COLO829 (cell line): ENCODE measurements at regions not wholly inside any gene's neighbourhood (a gene's known extent, or its start where the extent isn't known, plus 50 kb on each side); places are given as distances from the start of the nearest gene placed in this dataset.

ENCODE experiments used
- DNase-seq: peaks from one replicate; pipeline ENCODE4 v3.0.0; 2012; ENCODE audit warnings: low spot score

DNA sequence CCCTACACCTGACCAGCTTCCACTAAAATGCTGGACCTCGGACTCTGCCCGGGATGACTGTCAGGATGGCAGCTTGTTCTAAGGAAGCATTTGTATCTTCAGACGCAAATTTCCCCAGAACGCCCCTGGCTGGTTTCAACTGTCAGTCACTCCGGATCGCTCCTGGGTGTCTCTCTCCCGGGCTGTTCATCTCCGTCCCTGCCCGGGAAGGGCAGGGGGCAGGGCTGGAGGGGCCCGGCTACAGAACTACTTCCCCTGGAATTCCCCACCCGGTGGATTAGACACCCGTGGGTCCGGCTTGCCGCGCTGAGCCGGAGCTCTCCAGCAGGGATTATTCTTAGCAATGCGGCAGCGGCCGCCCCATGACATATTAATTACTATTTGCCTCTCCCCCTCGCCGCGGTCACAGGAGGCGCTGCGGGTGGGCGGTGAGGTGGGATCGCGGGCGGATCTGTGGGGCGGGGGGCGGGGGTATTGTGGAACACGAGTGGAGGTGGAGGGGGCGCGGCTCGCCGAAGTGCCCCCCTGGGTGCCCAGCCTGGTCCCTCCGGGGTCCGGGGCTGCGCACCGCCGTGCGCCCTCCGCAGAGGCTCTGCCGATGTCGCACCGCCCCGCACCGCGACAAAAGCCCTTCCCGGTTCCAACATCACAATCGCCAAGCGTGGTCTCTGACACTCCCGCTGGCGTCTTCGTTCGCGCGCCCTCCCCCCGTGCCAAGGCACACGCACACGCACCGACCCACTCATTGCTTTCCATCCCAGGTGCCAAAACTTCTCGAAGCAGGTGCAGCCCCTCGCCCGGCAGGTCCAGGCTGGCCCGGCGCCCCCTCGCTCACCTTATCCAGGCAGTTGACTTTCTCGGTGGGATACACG is 276.1 kb upstream of the NEBL start:
- no peak for DNase-seq

DNA sequence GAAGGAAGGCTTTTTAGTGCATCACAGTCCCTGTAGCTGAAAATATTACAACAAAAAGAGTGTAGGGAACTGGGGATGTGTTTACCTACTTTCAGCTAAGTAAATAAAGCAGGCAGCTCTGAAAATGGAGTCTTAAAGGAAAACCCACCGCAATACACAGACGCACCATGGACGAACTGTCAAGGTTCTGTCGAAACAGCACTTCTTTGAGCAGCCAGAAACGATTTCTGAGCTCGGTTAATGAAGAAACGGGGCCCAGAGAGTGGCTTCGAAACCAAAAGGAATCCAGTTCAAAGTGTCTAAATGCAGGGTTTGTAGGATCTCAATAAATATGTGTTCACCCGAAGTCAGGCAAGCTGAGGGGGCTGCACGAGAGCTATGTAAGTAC is 275.4 kb upstream of the NEBL start:
- no peak for DNase-seq

DNA sequence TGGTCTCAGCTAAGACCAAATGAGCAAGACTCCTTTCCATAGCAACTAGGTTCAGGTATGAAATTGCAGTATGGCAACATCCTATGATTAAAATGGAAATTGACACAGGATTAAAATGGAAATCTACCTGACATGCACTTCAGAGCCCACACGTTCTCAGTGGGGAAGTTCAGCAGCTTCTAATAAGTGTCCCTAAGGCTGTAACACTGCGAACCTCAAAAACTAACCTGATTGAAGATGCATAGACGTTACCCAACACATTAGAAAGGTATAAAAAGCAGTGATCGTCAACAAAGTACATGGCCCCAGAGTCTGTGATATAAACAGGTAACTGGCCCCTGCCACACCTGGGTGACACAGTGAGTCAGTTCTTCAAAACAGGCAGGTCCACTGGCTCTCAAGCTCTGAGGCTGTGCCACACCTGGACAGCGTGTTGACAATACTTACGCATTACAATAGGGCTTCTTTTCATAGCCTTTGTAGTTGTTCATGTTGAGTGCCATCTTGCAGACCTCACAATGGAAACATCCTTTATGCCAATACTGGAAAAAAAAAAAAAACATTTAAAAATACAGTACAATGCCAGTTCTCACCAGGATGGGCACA is 274.9 kb upstream of the NEBL start:
- no peak for DNase-seq

DNA sequence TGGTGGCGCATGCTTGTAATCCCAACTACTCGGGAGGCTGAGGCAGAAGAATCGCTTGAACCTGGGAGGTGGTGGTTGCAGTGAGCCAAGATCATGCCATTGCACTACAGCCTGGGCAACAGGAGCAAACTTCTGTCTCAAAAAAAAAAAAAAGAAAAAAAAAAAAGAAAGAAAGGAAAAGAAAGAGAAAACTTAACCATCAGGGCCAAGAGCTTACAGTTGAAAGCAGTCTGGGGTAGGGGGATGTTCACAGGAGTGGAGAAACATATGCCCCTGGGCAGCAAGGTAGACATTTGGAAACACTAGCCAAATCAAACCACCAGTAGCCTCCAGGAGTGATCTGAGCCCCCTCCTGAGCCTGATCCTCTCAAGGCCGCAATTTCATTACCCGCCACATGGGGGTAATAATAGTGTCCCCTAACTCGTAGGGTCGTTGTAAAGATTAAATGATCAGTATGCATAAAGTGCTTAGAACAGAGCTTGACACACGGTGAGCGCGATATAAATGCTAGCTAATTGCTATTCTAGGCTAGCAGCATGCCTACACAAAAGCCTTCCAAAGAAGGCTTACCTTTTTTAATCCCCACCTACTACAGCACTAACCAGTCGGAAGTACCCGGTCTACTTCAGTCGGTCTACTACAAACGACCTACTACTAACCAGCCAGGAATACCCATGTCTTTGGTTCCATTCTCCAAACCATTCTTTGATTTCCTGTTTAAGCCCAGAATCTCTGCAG is 274.3 kb upstream of the NEBL start:
- no peak for DNase-seq

DNA sequence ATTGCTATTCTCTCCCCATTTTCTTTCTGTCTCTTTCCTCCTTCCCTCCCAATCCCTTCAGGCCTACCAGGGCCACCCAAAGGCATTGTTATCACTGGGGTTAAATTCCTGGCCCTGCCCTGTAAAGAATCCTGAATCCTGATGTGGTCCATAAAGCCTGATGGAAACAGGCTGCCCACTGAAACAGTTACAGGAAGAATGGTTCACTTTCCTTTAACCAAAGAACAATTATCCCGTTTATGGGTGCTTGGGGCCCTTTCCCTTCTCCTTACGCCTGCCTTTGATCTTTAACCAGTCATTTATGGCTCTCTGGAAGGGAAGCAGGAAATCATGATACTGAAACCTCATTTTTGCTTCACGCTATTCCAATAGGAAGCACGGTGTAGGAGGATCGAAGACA is 273.1 kb upstream of the NEBL start:
- no peak for DNase-seq

DNA sequence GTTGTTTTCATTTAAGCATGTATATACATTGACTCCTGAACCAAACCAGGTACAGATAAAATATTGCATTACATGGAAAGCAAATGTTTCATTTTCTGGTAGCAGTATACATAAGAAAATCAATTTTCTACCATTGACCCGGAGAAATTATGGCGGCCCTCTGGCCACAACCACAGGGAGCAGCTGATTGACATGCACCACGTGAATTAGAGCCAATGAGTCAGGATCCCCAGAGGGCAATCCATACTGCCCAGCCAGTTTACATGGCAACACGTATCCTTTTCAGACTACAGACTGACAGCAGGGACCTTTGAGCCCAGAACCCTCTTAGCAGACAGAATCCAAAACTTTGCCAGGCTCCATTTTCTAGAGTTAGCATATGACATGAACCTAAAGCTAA is 272.2 kb upstream of the NEBL start:
- DNase-seq = no peak

DNA sequence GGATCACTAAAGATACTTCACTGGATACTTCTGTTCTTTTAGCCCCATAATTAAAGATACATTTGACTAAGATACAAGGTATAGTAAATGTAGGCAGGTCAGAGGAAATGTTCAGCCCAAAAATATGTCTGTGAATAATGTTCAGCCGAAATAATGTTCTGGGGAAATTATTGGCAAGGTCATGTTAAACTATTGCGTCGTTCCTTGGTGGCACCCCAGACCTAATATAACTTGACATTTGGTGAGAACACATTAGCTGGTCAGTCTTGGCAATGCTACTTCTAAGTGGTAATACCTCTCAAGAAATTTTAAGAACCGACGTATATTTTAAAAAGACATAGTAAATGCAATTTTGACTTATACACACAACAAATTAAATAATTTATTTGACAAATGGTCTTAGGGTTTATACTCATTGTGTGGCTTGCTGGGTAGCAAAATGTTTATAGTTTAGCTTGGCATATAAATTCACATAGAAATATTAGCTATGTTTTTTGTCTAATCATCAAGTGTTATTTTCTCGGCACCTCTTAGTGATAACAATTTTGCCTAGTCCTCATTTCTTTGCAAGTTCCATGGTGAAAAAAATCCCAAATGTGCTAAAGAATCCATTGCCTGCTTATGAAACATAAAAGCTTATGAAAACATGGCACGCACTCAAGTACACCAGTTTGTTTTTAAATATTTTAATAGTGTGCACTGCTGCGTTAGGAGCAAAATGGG is 270.3 kb upstream of the NEBL start:
- DNase-seq = no peak

DNA sequence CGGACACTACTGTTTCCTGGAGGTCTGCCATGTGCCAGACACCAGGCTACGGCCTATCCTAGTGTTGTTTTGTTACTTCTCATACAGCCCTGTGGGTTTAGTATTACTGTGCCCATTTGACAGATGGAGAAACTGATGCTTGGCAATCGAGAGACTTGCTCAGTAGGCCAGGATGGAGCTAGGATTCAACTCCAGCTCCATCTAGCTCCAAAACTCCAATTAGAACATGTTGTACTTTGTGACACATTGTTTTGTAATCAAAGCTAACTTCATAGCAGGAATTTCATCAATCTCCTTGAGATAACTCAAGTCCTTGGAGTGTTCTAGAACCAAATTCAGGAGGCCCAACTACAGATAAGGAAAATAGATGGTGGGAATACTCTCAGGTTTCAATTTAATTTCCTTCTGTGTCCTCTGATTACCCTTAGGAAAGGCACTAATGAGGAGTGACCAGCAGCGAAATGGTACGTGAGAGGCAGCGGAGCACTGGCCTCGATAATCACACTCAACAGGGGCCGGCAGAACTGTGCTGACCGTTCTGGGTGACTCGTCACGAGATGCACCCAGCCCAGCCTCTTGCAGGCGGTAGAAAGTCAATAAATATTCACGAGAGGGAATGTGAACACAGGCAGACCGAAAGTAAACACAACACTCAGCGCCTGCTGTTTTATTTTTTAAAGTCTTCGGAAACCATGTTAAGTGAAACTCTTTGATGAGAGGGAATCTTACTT is 269.6 kb upstream of the NEBL start:
- no peak for DNase-seq

DNA sequence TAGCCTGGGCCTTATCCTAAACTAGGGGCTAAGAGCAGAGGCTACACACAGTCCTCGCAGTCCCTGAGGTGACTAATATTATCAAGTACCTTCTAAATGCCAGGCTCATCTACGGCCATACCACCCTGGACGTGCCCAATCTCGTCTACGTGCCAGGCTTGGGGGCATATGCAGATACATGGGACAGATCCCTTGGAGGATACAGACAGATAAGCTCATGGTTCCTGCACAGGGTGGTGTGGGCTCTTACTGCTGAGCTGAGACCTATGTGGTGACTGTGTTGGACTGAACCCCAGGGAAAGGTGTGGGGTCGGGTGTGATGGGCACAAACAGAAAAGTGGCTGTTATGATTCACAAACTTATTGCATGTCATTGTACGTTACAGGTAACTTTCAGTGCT is 268.4 kb upstream of the NEBL start:
- no peak for DNase-seq

DNA sequence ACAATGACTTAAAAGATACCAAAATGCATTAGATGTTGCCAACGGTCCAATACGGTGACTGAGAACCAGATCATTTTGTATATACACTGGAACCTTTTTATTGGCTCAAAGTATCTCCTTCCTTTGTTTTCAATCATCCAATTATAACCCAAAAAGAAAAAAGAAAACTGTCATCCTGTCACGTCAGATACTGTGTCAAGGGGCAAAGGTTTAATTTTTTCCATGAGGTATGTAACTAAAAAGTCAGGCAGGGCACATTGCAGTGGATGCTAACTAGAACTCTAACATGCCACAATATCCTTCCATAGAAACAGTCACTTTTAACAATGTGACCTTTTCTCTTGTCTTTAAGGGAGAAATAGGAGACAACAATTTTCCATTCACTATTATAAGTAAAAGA is 267.6 kb upstream of the NEBL start:
- DNase-seq = no peak

DNA sequence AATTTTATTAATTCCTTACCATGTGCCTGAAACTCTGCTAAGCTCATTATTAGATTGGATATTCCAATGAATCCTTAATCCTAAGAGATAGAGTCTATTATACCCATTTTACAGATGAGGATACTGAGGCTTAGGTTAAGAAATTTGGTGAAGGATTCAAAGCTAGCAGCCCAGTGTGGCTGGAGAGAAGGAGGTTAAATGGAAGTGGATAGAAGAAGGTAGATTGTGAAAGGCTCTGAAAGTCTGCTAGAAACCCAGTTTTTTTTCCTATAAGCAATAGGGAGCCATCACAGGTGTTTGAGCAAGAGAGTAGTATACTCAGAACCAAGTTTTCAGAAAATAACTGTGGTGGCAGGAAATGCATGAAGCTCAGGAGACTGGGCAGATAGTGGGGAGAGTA is 265.8 kb upstream of the NEBL start:
- DNase-seq = no peak

DNA sequence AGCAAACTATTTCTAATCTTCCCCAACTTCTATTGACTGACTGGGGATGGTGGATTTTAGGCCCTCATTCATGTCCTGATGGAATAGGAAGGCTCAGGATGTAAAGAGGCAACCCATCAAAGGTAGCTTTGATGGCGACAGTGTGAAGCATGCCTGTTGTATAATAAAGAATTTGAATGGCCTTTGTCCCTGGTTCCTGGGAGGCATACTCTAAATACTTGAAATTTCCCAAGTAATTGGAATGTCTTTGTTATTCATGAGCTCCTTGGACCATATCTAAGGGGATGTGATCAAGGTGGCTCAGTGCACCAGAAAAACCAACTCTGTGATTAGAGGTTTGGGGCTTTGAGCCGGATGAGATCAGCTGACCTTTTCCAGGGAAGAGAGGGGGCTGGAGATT is 264.5 kb upstream of the NEBL start:
- no peak for DNase-seq

DNA sequence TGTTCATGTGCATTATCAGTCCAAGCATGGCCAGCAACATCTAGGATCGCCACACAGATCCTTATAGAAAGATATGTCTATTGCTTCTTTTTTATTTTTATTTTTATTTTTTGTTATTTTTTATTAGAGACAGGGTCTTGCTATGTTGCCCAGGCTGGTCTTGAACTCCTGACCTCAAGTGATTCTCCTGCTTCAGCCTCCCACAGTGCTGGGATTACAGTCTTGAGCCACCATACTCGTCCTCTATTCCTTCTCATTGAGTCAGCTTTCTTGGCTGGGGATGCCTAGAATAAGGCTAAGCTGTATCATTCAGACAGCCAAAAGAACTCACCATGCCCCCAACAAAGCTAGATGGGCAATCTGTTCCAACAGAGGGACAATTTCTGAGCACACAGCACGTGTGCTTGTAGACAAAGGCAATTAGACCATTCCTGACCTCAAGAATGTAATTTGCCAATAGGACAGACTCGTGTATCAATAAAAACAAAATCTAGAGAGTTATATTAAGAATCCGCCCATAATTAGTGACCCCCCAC is 264.0 kb upstream of the NEBL start:
- DNase-seq = no peak

DNA sequence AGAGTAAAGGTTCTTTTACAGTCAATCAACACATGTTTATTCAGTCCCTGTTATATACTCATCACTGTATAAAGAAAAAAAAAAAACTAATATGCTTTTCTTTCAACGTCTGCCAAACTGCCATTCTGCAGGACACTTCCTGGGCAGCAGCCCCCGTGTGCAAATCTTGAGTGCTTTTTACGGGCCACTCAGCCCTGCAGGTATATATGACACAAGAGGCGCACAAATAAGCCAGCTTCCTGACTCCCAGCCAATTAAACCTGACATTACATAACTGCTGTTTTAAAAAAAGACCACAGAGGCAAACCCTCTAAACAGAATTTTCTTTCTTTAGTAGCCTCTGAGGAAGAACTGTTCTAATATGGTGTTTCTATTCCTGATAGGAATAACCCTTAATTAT is 263.0 kb upstream of the NEBL start:
- no peak for DNase-seq

DNA sequence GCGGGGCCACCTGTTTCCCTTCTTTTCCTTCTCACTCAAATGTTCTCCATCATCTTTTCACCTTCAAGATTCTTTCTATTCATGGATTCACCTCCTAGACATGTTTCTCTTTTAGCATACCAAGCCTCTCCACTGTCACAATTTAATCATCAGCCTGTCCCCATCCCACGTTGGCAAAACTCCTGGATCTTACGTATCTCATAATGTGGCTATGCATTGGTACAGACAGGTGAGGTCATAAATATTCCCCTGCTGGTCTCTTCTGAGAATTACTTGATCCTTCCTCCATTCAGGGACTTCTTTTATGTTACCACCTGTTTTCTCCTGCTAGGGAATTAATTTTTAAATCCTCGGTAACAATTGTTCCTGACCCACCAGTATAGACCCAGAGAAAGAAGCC is 262.6 kb upstream of the NEBL start:
- no peak for DNase-seq

DNA sequence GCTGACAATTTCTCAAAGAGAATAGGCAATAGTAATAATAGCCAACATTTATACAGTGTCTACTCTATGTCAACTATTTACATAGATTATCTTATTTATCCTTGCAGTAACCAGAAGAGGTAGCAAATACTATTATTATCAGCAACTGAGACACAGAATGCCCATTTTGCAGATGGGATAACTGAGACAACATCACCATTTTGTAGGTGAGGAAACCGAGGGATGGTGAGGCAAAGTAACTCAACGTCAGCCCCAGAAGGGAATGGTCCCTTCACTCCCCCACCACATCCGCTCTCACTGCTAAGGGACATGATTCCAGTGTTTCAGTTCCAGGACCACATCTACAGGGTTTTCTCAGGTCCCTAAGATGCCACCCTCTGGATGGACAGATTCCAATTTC is 261.2 kb upstream of the NEBL start:
- DNase-seq = no peak

DNA sequence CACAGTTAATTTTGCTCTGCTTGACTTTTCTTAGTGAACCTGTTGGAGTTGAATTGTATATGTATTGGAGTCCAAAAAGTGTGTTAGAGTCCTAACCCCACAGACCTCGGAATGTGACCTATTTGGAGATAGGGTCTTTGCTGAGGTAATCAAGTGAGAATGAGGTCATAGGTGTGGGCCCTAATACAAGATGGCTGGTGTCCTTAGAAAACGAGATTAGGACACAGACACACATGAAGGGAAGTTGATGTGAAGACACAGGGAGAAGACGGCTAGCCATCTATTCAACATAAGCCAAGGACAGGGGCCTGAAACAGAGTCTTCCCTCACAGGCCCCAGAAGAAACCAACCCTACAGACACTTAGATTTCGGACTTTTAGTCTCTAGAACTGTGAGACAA is 260.6 kb upstream of the NEBL start:
- DNase-seq = no peak

DNA sequence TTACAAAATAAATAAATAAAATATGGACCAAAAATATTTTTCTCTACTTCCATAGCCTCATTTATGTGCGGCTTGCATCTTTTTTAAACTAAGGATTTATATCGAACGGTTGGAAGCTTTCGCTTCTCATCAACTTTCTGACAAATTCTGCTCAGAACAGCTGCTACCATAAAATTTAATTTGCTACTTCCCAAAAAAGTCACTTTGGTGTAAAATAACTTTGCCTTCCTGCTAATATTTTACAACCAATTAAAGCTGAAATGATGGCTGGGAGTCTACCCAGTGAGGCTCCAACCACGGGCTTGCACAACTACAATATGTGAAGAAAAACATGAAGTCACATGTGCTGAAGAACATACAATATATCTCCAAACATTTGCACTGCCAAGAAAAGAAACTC is 253.1 kb upstream of the NEBL start:
- DNase-seq = no peak

DNA sequence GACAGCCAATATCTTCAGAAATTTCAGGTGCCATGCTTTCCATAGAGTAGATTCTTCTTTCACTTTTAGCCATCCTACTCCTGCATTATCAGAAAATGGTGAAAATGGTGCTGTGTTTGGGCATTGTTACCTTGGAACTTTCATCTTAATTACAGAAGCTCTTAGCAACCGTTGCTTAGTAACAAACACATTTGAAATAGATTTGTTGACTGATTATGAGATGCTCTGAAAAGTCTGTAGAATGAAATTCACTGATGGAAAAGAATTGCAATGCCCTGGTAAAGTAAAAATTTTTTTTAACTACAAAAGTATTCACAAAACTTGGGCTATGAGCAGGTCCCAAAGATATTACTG is 249.3 kb upstream of the NEBL start:
- no peak for DNase-seq

DNA sequence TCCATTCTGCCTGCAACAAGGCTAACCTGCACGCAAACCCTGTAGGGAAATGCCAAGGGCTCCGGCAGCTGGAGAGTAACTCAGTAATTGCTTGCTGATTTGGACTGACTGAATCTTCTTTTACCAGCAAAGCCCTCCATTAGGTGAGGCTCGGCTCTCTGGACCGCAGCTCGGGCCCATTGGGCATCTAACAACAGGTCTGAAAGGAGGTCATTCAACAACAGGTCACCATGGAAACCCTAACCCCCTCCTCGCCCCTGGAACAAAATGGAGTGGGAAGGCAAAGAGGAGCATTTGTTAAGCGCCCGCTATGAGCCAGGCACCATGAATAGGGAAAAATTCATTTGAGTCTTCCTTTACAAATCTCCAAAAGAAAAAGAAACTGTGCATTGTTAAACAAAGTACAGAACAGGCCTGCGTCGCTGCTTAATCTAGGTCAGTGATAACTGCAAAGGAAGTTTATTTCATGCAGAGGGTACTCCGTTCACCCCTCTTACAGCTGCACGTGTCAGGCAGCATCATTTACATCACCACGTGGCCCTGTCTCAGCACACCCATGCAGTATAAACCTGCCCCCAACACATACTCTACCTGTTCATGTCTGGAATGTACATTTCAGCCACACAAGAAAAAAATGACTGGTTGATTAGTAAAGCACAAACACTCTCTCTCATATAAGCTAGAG is 248.8 kb upstream of the NEBL start:
- no peak for DNase-seq

DNA sequence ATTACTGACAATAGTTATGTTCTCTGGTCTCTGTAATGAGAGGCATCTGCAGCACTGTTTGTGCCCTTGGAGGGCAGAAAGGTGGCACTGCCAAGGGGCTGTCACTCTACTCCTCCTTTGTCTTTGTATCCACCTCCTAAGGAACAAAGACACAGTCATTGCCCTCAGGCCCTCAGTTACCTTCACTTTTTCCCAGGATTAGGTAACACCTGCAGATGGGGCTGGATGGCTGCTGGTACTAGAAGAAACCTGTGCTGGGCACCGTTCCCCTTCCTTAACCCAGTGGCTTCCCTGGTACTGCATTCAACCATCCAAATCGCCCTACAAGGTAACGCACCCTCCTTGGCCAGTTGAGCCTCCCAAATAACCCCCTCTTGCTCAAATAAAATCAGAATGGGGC is 246.9 kb upstream of the NEBL start:
- no peak for DNase-seq
